Hypothalamus (tissue), 51 donors: ENCODE measurements at regions not wholly inside any gene's neighbourhood (a gene's known extent, or its start where the extent isn't known, plus 50 kb on each side); places are given as distances from the start of the nearest gene placed in this dataset.

Experiments used
- DNase-seq, 51 donors: peaks; one replicate each; lab custom pipeline; 2025; lab: John Stamatoyannopoulos, UW

DNA sequence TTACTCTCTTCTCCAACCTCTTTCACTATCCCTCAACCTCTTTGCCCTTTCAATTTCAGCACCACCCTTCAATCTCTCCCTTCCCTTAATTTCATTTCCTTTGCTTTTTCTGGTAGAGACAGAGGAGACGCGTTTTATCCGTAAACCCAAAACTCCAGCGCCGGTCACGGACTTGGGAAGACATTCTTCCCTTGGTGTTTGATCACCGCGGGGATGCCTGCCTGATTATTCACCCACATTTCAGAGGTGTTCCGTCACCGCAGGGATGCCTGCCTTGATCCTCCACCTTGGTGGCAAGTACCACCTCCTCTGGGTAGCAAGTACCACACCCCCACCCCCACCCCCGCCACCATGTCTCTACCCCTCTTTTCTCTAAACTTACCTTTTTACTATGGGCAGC lies 669.4 kb upstream of the PKDCC start:
- no peak for DNase-seq

GRCh38 chr2:41379496-41380221 lies 668.2 kb upstream of the PKDCC start:
- no peak for DNase-seq

DNA sequence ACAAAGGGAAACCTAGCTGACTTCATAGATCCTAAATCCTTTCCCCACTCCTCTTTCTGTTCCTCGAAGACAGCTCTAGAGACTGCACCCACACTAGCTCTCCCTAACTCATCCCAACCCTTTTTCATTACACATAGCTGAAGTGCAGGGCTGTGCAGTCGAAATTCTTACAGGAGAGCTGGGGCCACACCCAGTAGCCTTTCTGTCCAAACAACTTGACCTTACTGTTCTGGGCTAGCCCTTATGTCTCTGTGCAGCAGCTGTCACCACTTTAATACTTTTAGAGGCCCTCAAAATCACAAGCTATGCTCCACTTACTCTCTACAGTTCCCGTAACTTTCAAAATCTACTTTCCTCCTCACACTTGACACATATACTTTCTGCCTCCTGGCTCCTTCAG lies 666.1 kb upstream of the PKDCC start:
- no peak for DNase-seq

DNA sequence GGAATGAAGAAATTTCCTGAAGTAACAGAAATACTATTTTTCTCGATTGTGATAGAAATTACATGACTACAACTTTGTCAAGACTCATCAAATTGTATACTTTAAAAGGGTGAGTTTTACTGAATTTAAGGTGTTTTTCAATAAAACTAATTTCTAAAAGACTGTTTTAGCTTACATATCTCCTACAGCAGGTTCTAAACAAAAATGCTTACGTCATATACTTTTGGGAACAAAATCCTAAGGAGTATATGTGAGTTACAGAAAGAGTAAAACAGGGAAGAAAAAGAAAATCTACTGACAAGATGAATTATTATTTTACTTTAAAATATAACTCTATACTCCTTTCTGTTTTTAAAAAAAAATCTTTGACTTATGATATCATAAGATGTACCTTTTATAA lies 660.3 kb upstream of the PKDCC start:
- DNase-seq: no peak

GRCh38 chr2:41393621-41394020 lies 654.2 kb upstream of the PKDCC start:
- DNase-seq: no peak

GRCh38 chr2:41394541-41394940 lies 653.3 kb upstream of the PKDCC start:
- no peak for DNase-seq

- no peak for DNase-seq
Measured at GRCh38 chr2:41395692-41396091, 652.1 kb upstream of the PKDCC start.

DNA sequence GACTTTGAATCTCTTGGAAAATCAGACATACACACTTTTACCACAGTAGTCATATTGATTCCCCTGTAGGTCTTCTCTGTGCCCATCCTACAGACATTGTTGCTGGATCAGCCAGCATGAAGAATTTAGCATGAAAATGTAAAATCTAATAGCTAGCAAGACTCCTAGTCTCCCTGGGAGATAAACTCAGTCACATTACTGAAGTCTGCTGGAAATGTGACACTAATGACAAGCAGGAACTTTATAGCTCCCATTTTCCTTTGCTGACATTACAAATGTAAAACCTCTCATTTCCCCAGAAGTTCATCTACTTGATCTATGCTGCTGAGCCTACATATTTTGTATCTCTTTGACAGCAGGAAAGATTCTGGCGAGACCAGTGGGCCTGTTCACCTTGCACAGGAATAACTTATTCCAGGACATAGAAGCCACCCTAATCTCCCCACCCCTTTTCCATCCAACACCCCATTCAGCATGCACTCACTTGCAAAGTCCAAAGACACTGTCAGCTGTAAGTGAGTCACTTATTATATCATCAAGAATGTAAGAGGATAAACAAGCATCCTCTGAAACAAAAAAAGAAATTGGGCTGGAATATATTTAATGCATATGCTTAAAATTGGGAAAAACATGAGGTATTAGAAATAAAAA lies 648.3 kb upstream of the PKDCC start:
- no peak for DNase-seq

DNA sequence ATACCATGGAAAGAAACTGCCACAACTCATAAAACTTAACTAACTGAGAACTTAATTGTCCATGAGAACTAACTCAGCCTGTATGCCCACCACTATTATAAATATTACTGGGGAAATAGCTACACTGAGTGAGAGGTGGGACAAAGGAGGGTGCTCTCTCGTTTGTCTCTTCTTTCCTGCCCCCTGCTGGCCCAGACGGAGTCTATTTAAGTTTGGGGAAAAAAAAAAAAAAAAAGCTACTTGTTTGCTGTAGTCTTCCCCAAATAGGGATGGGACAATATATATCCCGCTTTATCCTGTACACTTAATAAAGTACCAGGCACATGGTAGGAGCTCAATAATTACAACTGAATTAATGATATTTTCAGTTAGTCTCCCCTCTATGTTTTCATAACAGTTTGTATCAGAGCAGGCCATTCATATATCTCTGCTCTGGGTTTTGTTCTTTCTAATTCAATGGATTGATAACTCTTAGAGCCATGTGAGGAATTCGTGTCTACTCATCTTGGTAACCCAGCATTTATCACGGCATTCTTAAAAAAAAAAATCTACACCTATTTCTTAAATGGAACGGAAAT lies 647.6 kb upstream of the PKDCC start:
- no peak for DNase-seq

GRCh38 chr2:41405441-41405840 lies 642.4 kb upstream of the PKDCC start:
- no peak for DNase-seq

DNA sequence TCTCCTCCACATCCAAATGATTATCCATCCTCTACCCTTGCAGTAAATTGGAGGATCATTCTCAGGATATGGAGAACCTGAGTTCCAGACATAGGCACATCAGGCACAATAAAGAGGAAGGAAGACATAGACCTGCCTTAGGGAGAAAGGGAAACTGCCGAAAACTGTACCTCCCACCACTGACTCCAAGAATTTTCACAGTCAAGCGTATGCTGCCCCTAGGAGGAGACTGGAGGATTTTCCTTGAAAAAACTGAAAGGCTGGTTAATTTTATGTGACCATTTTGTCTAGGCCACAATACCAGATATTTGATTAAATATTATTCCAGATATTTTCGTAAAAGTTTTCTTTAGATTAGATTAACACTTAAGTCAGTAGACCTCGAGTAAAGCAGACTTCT lies 638.5 kb upstream of the PKDCC start:
- DNase-seq: no peak

DNA sequence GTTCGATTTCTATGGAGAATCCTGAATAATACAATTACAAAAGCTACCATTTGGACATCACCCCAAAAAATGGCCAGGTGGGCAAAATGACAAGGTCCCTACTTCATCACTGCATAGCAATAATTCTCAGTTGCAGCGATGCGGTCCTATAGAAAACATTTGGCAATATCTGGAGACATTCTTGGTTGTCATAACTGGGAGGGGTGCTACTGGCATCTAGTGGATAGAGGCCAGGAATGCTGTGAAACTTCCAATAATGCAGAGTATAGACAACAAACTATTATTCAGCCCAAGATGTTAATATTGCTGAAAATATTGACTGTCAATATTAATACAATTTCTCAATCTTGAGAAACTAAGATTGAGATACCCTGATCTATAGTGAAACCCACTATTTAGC lies 637.8 kb upstream of the PKDCC start:
- no peak for DNase-seq

- no peak for DNase-seq
Measured at GRCh38 chr2:41413813-41414485, 633.9 kb upstream of the PKDCC start.

DNA sequence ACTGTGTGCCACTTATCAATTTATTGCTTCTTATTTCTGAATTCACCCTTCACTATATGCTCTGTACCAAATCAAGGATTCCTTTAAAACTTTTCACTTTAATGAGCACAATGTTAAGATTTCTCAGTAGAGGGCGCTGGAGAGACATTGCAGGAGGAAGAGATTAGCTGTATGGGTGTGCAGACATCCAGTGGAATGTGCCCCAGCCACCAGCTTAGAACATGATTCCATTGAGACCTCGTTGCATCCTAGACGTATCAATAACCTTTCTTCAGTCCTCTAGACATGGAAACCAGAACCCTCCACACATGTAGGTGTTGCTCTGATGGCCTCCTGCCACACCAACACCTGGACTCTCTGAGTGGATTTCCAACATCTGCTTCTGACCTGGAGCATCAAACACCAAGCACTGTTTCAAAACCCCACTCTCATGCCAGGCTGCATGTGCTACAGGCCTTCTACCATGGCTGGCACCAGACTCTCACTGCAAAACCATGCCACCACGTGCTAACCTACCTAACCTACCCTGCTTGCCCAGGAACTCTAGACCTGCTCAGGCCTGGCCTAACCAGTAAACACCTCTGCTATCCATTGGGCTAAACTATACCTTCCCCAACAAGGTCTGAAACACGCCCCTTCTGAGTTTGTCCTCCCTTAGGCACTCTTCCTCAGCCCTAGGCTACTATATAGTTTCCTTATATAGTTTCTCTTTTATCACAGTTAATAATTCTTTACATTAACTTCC lies 633.2 kb upstream of the PKDCC start:
- no peak for DNase-seq

DNA sequence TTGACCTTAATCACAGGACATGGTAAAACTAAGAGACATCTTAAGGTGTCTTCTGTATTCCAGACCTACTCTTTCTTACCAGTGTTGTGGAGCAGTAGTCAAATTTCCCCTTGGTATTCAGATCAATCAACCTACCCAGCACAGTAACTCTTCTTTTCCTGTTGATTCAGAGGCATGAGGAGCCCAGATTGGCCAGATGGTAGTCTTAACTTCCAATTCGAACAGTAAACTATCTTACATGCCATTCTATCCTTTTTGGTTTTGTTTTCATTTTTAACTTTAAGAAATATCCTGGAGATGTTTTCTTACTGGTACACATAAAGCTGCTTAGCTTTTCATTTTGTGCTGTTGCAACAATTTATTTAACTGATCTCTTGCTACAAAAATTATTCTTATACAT lies 630.3 kb upstream of the PKDCC start:
- no peak for DNase-seq

GRCh38 chr2:41420219-41420618 lies 627.6 kb upstream of the PKDCC start:
- no peak for DNase-seq

GRCh38 chr2:41420872-41421271 lies 626.9 kb upstream of the PKDCC start:
- no peak for DNase-seq

GRCh38 chr2:41431756-41432155 lies 616.1 kb upstream of the PKDCC start:
- no peak for DNase-seq

DNA sequence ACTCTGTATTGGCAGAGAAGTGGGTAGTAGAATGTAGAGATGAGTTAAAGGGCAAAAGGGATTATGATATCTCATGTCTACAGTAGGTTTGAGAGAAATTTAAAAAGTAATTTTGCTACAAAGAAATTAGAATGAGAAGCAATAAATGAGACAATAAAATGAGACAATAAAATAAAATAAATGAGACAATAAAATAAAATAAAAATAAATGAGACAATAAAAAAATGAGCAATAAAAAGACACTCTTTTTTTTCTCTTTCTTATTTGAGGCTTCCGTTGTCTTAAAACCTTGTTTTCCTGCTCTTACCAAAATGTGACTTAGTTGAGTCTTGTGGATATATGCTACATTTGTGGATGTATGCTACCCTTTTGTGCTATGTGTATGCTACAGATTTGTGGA lies 615.4 kb upstream of the PKDCC start:
- no peak for DNase-seq

DNA sequence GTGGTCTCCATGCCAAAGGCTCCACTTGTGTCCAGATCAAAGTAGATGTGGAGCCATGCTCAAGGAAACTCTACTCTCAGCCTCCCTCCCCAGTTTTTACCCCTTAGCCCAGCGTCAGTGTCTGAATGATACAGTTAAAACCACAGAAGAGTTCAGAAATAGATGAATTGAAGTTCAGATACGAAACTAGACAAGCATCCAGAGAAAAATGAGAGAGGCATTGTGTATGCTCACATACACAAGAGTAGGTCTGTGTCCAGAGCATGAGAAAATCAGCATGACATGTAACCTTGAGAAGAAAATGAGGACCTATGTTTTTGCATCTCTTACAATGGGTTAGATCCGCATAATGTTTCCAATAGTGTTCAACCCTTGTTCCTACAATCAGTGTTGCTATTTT lies 612.8 kb upstream of the PKDCC start:
- DNase-seq: no peak

DNA sequence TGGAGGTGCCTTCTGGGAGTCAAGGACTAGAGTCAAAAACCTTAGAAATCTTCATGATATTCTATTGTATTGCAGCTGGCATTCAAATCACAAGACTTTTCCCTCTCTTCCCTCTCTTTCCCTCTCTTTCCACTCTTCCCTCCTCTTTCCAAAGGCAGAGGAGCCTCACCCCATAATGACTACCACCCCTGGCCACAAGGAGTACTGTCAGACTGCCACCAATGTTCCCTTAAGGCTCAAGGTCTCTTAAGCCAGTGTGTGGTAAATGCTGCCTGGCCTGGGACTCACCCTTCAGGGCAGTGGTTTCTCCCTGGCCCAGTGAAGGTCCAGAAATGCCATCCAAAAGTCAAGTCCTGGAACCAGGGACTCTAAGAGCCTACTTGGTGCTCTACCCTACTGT lies 605.9 kb upstream of the PKDCC start:
- no peak for DNase-seq
